Activated T-cell treated with anti-CD3 and anti-CD28 coated beads, Interleukin-2, amount 50 U/mL, for 24 hours (primary cell): ENCODE measurements at regions not wholly inside any gene's neighbourhood (a gene's known extent, or its start where the extent isn't known, plus 50 kb on each side); places are given as distances from the start of the nearest gene placed in this dataset.

Source experiments
- DNase-seq: peaks from one replicate; pipeline ENCODE4 v3.0.0-alpha.2; 2020
- H3K27ac Mint-ChIP-seq: 2 replicates; pipeline ENCODE4 v1.8.0; 2020; ENCODE audit warnings: mild to moderate bottlenecking, mixed read lengths
- H3K27me3 Mint-ChIP-seq: 2 replicates; pipeline ENCODE4 v1.8.0; 2020; ENCODE audit warnings: mixed read lengths
- H3K36me3 Mint-ChIP-seq: 2 replicates; pipeline ENCODE4 v1.8.0; 2020; ENCODE audit warnings: low read depth, mixed read lengths
- H3K4me1 Mint-ChIP-seq: 2 replicates; pipeline ENCODE4 v1.8.0; 2020; ENCODE audit warnings: low read depth, mixed read lengths
- H3K4me3 Mint-ChIP-seq: 2 replicates; pipeline ENCODE4 v1.8.0; 2020; ENCODE audit warnings: mild to moderate bottlenecking, moderate library complexity, mixed read lengths
- H3K9me3 Mint-ChIP-seq: 2 replicates; pipeline ENCODE4 v1.8.0; 2020; ENCODE audit warnings: mixed read lengths

DNA sequence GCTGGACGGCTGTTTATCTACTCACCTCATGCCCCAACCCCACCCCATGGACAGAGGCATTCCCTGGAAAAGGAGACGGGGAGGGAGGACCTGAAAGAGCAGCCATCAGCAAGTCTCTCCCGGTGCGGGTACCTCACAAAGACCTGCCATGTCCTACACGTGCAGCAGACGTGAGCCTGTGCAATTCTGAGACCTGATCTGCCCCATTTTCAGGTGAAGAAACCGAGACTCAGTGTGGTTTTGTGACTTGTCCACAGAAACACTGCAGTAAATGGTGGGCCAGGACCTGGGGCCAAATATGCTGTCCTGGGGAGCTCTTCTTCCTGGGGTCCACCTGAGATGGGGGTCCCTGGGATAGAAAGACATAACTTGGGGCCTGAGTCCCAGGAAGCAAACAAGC, 137.0 kb upstream of the LINGO1 start:
- Mint-ChIP-seq H3K27ac (no peak overlapping the region), H3K27me3 (peaks cover 4% of the 10 kb centered on the region), H3K36me3 (no peaks in the 10 kb centered on the region), H3K4me3 (no peak overlapping the region), H3K4me1 (no peaks in the 10 kb centered on the region), H3K9me3 (no peaks in the 10 kb centered on the region)
- no peak for DNase-seq

DNA sequence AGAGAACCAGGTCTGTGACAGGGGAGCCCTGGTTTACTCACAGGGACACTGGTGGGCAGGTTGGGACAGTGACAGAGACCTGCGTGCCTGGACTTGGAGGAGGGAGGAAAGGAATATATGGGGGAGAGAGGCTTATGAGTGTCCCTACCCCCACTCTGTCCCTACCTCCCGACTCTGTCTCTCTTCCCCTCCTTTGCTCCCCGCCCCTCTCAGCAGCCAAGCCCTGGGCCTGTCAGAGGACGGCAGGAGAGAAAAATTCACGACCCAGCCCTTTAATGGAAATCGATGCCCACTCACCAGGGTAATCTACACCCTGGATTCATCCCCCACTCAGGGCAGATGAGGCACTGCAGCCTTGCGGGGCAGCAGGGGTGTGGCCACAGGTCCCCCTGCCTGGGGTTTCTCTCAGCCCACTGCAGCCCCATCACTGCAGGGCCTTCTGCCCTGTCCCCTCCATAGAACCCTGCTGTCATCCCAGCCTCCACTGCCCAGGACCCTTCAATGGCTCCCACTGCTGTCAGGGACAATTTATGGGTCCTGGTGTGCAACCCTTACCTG, 135.9 kb upstream of the LINGO1 start:
- H3K27ac Mint-ChIP-seq = no peak overlapping the region
- H3K36me3 Mint-ChIP-seq = no peaks in the 10 kb centered on the region
- no peak for DNase-seq
- H3K4me1 Mint-ChIP-seq = no peaks in the 10 kb centered on the region
- H3K9me3 Mint-ChIP-seq = no peaks in the 10 kb centered on the region
- no peak overlapping the region for H3K4me3 Mint-ChIP-seq
- H3K27me3 Mint-ChIP-seq = peaks cover 6% of the 10 kb centered on the region

DNA sequence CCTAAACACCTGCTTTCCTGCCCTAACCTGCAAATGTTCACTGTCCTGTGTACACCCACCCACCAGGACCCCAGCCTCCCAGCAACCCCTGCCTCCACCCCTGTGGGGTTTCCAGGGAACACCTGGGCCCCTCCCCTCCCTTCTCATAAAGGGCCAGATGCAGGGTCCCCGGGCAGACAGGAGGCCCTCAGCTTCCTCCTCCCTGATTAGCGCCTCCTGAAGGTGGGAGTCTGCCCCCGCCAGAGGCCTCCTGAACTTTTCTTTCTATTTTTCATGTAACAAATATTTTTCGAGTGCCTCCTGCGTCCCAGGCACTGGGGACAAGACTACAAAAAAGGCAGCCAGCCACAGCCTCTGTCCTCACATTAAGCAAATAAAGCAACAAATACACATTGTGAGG, 135.4 kb upstream of the LINGO1 start:
- Mint-ChIP-seq H3K9me3 (no peaks in the 10 kb centered on the region), H3K27ac (no peak overlapping the region), H3K4me3 (no peak overlapping the region), H3K36me3 (no peaks in the 10 kb centered on the region), H3K4me1 (no peaks in the 10 kb centered on the region), H3K27me3 (peaks cover 6% of the 10 kb centered on the region)
- DNase-seq = no peak

DNA sequence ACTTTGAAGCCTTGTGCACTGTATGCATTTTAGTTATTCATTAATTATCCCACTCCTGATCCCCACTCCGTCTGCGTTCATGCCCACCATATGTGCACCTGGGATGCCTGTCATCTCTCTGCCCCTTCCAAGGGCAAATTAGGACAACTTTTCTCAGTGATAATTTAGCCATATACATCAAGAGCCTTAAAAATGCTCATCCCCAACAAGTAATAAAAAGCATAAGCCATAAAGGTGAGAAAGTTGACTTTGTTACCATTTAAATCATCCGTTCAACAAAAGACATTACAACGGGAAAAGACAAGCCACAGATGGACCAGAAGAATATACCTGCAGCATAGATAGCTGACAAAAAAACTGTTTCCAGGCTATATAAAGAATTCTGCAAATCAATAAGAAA, 131.4 kb upstream of the LINGO1 start:
- Mint-ChIP-seq H3K4me3 (no peak overlapping the region), H3K27ac (no peak overlapping the region), H3K9me3 (no peaks in the 10 kb centered on the region), H3K36me3 (no peaks in the 10 kb centered on the region), H3K27me3 (peaks cover 11% of the 10 kb centered on the region), H3K4me1 (no peaks in the 10 kb centered on the region)
- DNase-seq = no peak

DNA sequence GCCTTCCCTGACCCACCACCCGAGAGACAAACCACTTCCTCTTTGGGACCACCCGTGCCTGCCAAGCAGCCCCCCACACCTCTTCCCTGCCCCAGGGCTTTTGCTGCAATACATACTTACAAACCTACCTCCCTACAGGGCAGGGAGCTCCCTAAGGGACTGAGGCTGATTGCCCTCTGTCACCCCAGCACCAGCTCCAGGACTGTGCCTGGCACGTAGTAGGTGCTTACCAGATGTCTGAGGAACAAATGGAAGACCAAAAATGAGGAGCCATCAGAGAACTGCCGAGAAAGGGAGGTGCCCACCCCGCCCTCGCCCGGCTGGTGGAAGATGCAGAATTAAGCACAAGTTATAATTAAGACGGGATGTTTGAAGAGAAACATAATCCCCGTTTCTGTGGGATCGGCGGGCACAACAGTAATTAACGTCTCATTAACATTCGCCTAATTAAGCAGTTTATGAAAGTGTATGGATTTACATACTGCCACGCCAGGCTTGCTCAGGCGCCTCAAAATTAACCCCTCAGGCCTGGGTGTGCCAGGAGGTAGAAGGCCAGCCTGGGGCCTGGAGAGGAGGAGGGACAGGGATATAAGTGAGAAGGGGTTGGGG, 130.1 kb upstream of the LINGO1 start:
- Mint-ChIP-seq H3K27ac (no peak overlapping the region), H3K27me3 (peaks cover 11% of the 10 kb centered on the region), H3K4me1 (no peaks in the 10 kb centered on the region)

DNA sequence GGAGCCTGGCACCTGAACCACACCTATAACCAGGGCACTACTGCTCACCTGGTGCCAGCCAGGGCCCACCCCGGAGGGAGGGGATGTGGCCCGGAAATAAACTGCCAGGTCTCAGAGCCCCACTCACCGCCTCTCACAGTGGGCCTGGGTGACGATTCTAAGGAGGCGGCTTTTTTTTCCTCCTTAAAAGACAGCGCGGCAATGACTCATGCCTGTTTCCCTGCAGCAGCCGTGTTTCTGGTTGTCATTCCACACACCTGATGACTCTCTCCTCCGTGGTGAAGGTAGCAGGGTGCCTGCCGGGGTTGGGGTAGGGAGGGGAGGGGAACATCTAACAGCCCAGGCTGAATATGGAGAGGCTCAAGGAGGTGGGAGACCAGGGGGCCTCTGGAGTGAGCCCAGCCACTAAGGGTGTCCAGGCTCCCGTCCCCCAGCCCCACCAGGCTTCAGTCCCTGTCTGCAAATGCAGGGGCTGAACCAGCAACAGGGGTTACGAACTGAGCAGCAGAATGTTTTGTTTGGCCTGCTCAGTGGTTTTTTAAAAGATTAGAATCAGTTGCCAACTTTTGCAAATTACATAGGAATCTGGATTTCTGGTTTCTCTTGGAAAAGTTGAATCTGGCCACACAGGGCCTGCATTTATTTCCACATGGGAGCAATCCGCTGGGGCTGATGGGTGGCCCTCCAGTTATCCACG, 127.3 kb upstream of the LINGO1 start:
- H3K27ac Mint-ChIP-seq = no peak overlapping the region
- no peak overlapping the region for H3K4me3 Mint-ChIP-seq
- H3K27me3 Mint-ChIP-seq = peaks cover 8% of the 10 kb centered on the region
- H3K36me3 Mint-ChIP-seq = no peaks in the 10 kb centered on the region
- no peaks in the 10 kb centered on the region for H3K9me3 Mint-ChIP-seq
- DNase-seq = no peak
- no peaks in the 10 kb centered on the region for H3K4me1 Mint-ChIP-seq

More for the DNA sequence above, 130.1 kb upstream of the LINGO1 start:
- no peaks in the 10 kb centered on the region for H3K9me3 Mint-ChIP-seq
- H3K36me3 Mint-ChIP-seq = no peaks in the 10 kb centered on the region
- no peak for DNase-seq
- H3K4me3 Mint-ChIP-seq = no peak overlapping the region

DNA sequence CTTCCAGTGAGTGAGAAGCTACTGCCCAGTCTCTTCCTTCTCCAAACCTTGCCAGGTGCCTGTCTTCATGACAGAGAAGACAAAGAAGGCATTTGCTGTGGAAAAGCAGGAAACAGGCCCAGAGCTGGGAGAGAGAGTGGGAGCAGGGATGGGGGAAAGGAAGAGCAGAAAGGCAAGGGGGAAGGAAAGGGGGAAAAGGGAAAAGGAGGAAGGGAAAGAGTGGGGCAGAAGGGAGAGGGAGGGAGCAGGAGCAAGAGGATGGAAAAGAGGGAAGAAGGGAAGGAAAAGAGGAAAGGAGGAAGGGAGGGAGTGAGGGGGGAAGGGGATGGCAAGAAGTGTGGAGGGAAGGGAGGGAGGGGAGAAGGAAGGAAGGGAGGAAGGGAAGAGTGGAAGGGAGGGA, 121.2 kb upstream of the LINGO1 start:
- Mint-ChIP-seq H3K27me3 (peaks cover 5% of the 10 kb centered on the region), H3K4me1 (no peaks in the 10 kb centered on the region), H3K27ac (no peak overlapping the region), H3K4me3 (no peak overlapping the region), H3K9me3 (no peaks in the 10 kb centered on the region), H3K36me3 (no peaks in the 10 kb centered on the region)
- no peak for DNase-seq

DNA sequence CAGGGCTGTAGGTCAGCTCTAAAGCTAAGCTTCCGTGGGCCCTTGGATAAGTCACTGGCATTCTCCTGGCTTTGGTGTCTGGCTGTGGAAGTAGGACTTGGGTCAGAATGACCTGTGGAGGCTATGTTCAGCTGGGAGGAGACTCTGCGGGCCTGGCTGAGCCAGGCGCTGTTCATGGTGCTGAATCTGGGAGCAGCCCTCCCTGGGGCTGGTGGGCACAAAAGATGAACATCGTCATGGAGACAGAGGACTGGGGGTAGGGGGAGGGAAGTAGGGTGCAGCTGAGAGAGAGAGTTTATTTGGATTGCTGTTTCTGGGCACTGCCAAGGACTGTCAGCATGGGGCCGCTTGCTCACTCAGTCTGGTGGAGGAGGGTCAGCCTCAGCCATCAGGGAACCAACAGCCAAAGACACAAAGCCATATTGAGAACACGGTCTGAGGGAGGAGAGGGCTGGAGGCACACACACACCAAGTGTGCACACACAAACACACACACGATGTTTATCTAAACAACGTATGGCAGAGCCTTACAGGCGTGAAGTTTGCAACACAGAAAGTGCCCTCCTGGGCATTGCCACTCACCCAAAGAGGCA, 120.7 kb upstream of the LINGO1 start:
- H3K9me3 Mint-ChIP-seq = no peaks in the 10 kb centered on the region
- H3K4me1 Mint-ChIP-seq = no peaks in the 10 kb centered on the region

DNA sequence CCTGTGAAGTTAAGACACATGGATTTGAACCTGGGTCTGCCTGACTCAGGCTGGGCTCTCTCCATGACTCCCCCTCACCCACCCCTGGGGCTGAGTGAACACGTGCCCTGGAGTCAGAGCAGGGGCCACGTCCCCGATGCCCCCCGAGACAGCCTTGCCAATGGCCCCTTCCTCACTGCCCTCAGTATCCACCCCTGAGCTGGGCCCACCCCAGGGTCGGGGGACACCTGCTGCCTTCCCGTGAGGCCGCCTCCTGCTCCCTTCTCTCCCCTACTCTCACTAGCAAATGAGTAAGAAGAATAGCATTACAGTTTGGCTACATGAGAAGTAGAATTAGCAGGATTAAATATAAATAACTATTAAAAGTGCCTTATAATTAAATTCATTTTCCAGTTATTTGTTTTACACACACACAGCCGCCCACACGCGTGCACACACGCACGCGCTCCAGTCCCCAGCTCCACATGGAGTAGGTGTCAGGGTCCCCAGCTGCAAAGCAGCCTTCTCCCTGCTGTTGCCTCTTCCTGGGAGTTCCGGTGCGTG, 117.4 kb upstream of the LINGO1 start:
- Mint-ChIP-seq H3K27ac (no peak overlapping the region), H3K9me3 (no peaks in the 10 kb centered on the region), H3K27me3 (peaks cover 5% of the 10 kb centered on the region), H3K4me1 (peaks cover 6% of the 10 kb centered on the region), H3K4me3 (no peak overlapping the region), H3K36me3 (no peaks in the 10 kb centered on the region)
- DNase-seq = no peak

More for the DNA sequence above, 120.7 kb upstream of the LINGO1 start:
- peaks cover 5% of the 10 kb centered on the region for H3K27me3 Mint-ChIP-seq
- H3K36me3 Mint-ChIP-seq = no peaks in the 10 kb centered on the region
- no peak overlapping the region for H3K27ac Mint-ChIP-seq
- H3K4me3 Mint-ChIP-seq = no peak overlapping the region
- DNase-seq = no peak

DNA sequence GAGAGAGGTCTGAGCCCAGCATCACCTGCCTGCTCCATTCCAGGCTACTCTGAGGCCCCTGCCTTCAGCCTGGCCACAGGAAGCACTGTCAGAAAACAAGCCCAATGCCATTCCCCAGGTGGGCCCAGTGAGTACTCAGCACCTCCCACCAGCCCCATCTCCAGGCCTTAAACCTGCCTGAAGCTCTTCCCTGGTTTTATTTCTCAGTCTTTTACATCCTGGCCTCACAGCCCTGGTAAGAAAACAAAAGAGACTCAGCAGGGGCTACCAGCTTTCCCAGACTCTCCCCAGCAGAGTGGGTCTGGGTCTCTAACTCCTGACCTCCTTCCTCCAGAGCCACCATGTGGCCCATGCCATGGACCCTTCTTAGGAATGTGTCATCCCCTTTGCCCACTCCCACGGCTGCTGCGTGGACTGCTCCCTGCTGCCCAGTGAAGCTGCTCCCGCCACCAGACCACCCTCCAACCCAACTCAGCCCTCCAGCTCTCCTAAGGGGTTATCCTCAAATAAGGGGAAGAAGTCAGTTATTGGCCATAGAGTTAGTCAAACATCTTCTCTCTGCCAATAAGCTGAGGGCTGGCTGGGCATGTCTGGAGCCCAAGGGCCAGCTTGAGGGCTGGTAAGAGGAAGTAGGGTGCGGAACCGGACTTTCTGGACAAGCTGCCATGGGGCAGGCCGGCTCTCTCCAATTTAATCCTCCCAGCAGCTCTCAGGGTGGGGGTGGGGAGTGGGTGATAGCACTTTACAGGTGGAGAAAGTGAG, 116.7 kb upstream of the LINGO1 start:
- no peak for DNase-seq
- no peak overlapping the region for H3K4me3 Mint-ChIP-seq
- H3K27me3 Mint-ChIP-seq = peaks cover 5% of the 10 kb centered on the region
- no peaks in the 10 kb centered on the region for H3K9me3 Mint-ChIP-seq
- H3K27ac Mint-ChIP-seq = no peak overlapping the region
- peaks cover 6% of the 10 kb centered on the region for H3K4me1 Mint-ChIP-seq
- H3K36me3 Mint-ChIP-seq = no peaks in the 10 kb centered on the region

DNA sequence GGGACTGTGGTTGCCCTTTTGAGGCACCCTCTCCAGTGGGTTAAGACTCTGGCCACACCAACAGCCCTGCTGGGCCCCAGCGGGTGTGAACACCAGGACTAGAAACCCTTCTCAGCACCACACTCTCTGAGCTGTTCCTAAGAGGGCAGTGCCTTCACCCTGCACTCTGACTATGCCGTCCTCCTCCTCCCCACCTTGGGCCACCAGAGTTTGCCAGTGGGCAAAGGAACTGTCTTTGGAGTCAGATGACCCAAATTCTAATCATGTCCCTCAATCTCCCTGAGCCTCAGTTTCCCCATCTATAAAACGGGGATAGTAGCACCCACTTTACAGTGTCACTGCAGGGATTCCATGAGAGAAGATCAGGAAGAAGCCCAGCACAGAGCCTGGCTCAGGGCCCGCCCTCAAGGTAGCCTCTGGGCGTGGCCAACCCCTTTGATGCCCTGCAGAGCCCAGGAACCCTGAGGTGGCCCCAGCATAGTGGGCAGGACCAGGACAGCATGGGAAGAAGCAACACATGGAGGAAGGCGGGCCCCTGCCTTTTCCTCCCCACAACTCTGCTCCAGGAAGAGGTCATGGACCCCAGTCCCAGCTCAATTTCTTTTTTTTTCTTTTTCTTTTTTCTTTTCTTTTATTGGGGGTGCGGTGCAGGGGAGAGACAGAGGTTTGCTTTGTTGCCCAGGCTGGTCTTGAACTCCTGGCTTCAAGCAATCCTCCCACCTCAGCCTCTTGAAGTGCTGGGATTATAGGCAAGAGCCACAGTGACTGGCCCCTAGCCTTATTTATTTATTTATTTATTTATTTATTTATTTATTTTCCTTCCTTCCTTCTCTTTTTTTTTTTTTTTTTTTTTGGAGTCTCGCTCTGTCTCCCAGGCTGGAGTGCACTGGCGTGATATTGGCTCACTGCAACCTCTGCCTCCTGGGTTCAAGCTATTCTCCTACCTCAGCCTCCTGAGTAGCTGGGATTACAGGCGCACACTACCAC, 115.7 kb upstream of the LINGO1 start:
- no peak overlapping the region for H3K4me3 Mint-ChIP-seq
- peaks cover 6% of the 10 kb centered on the region for H3K4me1 Mint-ChIP-seq
- H3K27me3 Mint-ChIP-seq = peaks cover 2% of the 10 kb centered on the region
- no peaks in the 10 kb centered on the region for H3K36me3 Mint-ChIP-seq
- DNase-seq = no peak
- H3K27ac Mint-ChIP-seq = no peak overlapping the region
- no peaks in the 10 kb centered on the region for H3K9me3 Mint-ChIP-seq

DNA sequence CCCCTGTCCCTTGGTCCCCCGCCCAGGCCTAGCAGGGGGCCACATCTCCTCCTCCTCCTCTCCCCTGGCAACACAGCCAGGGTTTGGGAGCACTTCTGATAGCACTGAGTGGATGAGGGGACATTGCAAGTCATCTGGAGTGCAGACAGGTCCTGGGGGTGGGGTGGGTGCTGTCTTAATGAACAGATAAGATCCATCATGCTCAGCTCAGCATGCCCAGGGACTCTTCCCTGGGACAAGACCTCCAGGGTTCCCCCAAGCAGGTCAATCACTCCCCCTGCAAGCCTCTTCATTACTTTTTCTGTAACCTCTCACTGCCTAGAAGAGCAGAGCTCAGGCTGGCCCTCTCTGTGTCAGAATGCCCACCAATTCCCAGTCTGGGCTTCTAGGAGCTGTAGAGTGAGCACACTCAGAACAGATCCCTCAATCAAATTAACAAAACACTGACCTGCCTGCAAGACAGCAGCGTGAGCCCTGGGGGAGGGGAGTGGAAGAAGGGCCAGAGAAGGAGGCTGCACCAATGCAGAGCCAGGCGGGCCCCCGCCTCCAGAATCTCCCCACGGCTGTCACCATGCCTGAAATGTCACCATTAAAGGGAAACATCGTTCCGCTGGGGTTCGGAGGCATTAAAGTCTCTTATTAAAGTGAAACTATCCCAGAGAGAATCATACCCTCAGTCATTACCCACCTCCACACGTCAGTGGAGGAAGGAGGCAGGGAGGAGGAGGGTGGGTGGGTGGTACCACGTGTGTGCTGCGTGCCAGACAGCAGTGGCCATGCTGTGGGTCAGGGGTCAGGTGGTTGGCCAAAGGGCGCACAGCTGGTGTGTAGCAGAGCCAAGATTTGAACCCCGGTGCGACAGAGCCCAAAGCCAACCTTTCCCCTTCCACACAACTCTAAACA, 114.7 kb upstream of the LINGO1 start:
- Mint-ChIP-seq H3K9me3 (no peaks in the 10 kb centered on the region), H3K4me1 (peaks cover 6% of the 10 kb centered on the region), H3K27ac (no peak overlapping the region), H3K36me3 (no peaks in the 10 kb centered on the region), H3K27me3 (no peaks in the 10 kb centered on the region), H3K4me3 (no peak overlapping the region)
- DNase-seq = no peak
